HL-60 (cell line): ENCODE measurements at regions not wholly inside any gene's neighbourhood (a gene's known extent, or its start where the extent isn't known, plus 50 kb on each side); places are given as distances from the start of the nearest gene placed in this dataset.

Source experiments
- DNase-seq, 2 experiments: peaks; one replicate each; pipeline ENCODE4 v3.0.0-alpha.2; 2010 to 2020; ENCODE audit warnings: low read depth in 1 of 2, low spot score in 1 of 2
- H3K27ac ChIP-seq: fragments of 250-450 bp; sonication (Bioruptor Pico); replicated peaks from 2 replicates; pipeline ENCODE4 v1.5.1; 2020; ENCODE audit warnings: mild to moderate bottlenecking, moderate library complexity
- H3K27me3 ChIP-seq: fragments of 250-450 bp; sonication (Bioruptor Pico); 2 replicates; pipeline ENCODE4 v1.5.1; 2021; ENCODE audit warnings: mild to moderate bottlenecking, moderate library complexity; ENCODE audit not compliant: insufficient read depth, poor library complexity, severe bottlenecking
- H3K4me3 ChIP-seq: replicated peaks from 2 replicates; pipeline ENCODE4 v1.5.1; 2011; ENCODE audit warnings: mild to moderate bottlenecking, control low read depth, low read length; ENCODE audit not compliant: insufficient read depth
- GABPA ChIP-seq: IDR thresholded peaks from 2 replicates; pipeline ENCODE4 v1.6.1; 2012; ENCODE audit warnings: low read depth
- POLR2AphosphoS5 ChIP-seq: IDR thresholded peaks from 2 replicates; pipeline ENCODE4 v1.6.1; 2012; ENCODE audit warnings: low read depth
- SPI1 ChIP-seq: IDR thresholded peaks from 2 replicates; pipeline ENCODE4 v1.6.1; 2012; ENCODE audit warnings: low read depth, mild to moderate bottlenecking, borderline replicate concordance
- TF ChIP-seq, protein P1 (sequence below): IDR thresholded peaks from one replicate; pipeline ENCODE4 v1.5.1; 2011; ENCODE audit warnings: low read length, control low read depth, inconsistent platforms; ENCODE audit not compliant: insufficient read depth
- TF ChIP-seq, protein P2 (sequence below): IDR thresholded peaks from 2 replicates; pipeline ENCODE4 v1.6.1; 2012; ENCODE audit warnings: low read depth; ENCODE audit not compliant: insufficient replicate concordance

DNA sequence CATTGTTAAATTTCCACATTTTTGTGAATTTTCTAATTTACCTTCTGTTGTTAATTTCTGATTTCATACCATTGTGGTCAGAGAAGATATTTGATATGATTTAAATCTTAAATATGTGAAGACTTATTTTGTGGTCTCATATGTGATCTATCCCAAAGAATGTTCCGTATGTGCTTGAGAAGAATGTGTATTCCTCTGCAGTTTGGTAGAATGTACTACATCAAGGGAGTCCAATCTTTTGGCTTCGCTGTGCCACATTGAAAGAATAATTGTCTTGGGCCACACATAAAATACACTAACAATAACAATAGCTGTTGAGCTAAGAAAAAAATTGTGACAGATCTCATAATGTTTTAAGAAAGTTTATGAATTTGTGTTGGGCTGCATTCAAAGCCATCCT lies 140.7 kb upstream of the PRNP start:
- H3K27ac ChIP-seq: no peak overlapping the region

GRCh38 chr20:4544765-4545164 lies 141.5 kb upstream of the PRNP start:
- peaks cover 4% of the 10 kb centered on the region for H3K27me3 ChIP-seq
- DNase-seq: no peak
- TF ChIP-seq, protein P1, sequence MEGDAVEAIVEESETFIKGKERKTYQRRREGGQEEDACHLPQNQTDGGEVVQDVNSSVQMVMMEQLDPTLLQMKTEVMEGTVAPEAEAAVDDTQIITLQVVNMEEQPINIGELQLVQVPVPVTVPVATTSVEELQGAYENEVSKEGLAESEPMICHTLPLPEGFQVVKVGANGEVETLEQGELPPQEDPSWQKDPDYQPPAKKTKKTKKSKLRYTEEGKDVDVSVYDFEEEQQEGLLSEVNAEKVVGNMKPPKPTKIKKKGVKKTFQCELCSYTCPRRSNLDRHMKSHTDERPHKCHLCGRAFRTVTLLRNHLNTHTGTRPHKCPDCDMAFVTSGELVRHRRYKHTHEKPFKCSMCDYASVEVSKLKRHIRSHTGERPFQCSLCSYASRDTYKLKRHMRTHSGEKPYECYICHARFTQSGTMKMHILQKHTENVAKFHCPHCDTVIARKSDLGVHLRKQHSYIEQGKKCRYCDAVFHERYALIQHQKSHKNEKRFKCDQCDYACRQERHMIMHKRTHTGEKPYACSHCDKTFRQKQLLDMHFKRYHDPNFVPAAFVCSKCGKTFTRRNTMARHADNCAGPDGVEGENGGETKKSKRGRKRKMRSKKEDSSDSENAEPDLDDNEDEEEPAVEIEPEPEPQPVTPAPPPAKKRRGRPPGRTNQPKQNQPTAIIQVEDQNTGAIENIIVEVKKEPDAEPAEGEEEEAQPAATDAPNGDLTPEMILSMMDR: no peak
- no peak for TF ChIP-seq SPI1
- TF ChIP-seq, protein P2, sequence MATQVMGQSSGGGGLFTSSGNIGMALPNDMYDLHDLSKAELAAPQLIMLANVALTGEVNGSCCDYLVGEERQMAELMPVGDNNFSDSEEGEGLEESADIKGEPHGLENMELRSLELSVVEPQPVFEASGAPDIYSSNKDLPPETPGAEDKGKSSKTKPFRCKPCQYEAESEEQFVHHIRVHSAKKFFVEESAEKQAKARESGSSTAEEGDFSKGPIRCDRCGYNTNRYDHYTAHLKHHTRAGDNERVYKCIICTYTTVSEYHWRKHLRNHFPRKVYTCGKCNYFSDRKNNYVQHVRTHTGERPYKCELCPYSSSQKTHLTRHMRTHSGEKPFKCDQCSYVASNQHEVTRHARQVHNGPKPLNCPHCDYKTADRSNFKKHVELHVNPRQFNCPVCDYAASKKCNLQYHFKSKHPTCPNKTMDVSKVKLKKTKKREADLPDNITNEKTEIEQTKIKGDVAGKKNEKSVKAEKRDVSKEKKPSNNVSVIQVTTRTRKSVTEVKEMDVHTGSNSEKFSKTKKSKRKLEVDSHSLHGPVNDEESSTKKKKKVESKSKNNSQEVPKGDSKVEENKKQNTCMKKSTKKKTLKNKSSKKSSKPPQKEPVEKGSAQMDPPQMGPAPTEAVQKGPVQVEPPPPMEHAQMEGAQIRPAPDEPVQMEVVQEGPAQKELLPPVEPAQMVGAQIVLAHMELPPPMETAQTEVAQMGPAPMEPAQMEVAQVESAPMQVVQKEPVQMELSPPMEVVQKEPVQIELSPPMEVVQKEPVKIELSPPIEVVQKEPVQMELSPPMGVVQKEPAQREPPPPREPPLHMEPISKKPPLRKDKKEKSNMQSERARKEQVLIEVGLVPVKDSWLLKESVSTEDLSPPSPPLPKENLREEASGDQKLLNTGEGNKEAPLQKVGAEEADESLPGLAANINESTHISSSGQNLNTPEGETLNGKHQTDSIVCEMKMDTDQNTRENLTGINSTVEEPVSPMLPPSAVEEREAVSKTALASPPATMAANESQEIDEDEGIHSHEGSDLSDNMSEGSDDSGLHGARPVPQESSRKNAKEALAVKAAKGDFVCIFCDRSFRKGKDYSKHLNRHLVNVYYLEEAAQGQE: no peak
- TF ChIP-seq GABPA: no peak
- no peak for TF ChIP-seq POLR2AphosphoS5
- no peak overlapping the region for H3K27ac ChIP-seq
- H3K4me3 ChIP-seq: no peak overlapping the region

More for the DNA sequence above, 140.7 kb upstream of the PRNP start:
- no peak for DNase-seq
- TF ChIP-seq POLR2AphosphoS5 (no peak), SPI1 (no peak), GABPA (no peak)
- TF ChIP-seq, protein P1: no peak
- TF ChIP-seq, protein P2: no peak
- no peak overlapping the region for H3K4me3 ChIP-seq
- peaks cover 4% of the 10 kb centered on the region for H3K27me3 ChIP-seq

DNA sequence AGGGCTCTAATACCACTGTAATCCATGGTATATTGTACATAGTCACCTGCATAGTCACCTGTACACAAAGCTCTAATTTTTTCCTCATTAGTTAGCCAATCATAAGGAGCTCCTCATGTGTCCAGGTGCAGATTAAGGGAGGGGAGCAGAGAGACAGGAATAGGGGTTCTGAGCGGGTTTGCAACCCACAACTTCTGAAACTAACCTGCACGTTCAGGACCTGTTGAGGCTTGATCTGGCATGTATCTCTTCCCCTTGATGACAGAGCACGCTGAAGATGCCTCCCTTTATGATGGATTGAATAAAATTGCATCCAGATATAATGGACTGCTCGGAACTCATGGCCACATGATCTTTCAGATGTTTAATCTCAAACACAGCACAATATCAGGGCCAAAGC lies 144.0 kb upstream of the PRNP start:
- H3K27me3 ChIP-seq: peaks cover 4% of the 10 kb centered on the region
- no peak overlapping the region for H3K27ac ChIP-seq
- TF ChIP-seq, protein P2: no peak
- TF ChIP-seq POLR2AphosphoS5 (no peak), SPI1 (no peak), GABPA (no peak)
- TF ChIP-seq, protein P1: no peak
- no peak overlapping the region for H3K4me3 ChIP-seq
- DNase-seq: no peak
